Pancreas (tissue), 10 donors: ENCODE measurements at regions not wholly inside any gene's neighbourhood (a gene's known extent, or its start where the extent isn't known, plus 50 kb on each side); places are given as distances from the start of the nearest gene placed in this dataset.

Experiments
- ATAC-seq, 4 donors: fragments of 200-7000 bp; cut with Tn5 transposase; one replicate each; pipeline versions ENCODE4 v1.8.0 to v1.9.1; 2020; ENCODE audit warnings: mild to moderate bottlenecking in 4 of 4, moderate library complexity in 4 of 4
- DNase-seq, 6 donors: peaks; one replicate each; pipeline ENCODE4 v3.0.0-alpha.2; 2020
- FAIRE-seq: peaks from 2 replicates; lab custom pipeline; 2012; peaks lifted over from hg19 to GRCh38; lab: Jason Lieb, UNC
- H3K27ac ChIP-seq, 4 donors: fragments of 200-600 bp; sonication (generic); 1 replicate in 3 of 4; 2 replicates in 1 of 4; pipeline versions ENCODE4 v1.5.0 to v1.8.0; 2020
- H3K27me3 ChIP-seq, 4 donors: fragments of 200-600 bp; one replicate each; pipeline ENCODE4 v1.8.0; 2021
- H3K36me3 ChIP-seq, 3 donors: fragments of 200-600 bp; sonication (generic) in 1 of 3; one replicate each; pipeline versions ENCODE4 v1.5.0 to v1.8.0; 2020 to 2021
- H3K4me1 ChIP-seq, 3 donors: fragments of 200-600 bp; one replicate each; pipeline ENCODE4 v1.8.0; 2021
- H3K4me3 ChIP-seq, 4 donors: fragments of 200-600 bp; sonication (generic) in 2 of 4; one replicate each; pipeline versions ENCODE4 v1.5.0 to v1.8.0; 2020 to 2021
- H3K9me3 ChIP-seq, 4 donors: fragments of 200-600 bp; one replicate each; pipeline ENCODE4 v1.8.0; 2021
- WGBS, 2 donors: extraction: QIAGEN DNeasy Blood & Tissue Kit; methylation state at CpG; one replicate each; pipeline ENCODE4 v1.1.7; 2013; 5-methylcytosine and 5-hydroxymethylcytosine counted together
- intact Hi-C, 3 donors: fragments of 100-400 bp; cut with DNase I; formaldehyde crosslinking; loops; one replicate each; pipeline versions ENCODE4 v1.11.1 to v1.14.2; 2022
- TF ChIP-seq, protein P1 (sequence below), 4 donors: fragments of 200-600 bp; sonication (generic) in 3 of 4; IDR thresholded peaks; one replicate each; pipeline versions ENCODE4 v1.5.0 to v1.8.0; 2021; ENCODE audit warnings: antibody characterized with exemption in 4 of 4
- donor health status: healthy with polysubstance abuse.
- donor health status: DM: no; HTN: no; CAD: no; lungs with moderate emphysema.
- donor health status: DM: no; HTN: no; CAD: no.
- donor health status: control.
- donor health status: control.
- donor health status: Bipolar disorder and iron deficiency.
- donor health status: DM: yes; HTN: yes; CAD: no.
- donor health status: DM: no; HTN: no; CAD: no.
- donor health status: DM: no; HTN: no; CAD: no.
- donor health status: DM: yes; HTN: yes; CAD: no.

DNA sequence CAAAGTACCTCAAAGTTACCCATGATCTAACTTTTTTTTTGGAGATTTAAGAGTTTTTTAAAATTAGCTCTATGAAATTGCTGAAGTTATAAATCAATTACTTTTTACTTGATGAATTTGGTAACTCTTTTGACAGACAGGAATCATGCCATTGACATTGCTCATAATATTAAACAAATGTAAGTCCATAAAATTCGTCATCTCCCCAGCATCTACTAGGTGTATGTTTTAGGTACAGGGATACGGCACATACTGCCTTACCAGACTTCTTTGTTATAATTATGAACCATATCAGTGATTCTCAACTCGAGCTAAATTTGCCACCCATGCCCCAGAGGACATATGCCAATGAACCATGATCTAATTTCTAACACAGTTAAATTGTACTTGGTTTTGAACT, 247.5 kb upstream of the TGFBR2 start:
- ATAC-seq (no peak), FAIRE-seq (no peak), DNase-seq (no peak)
- Histone ChIP-seq H3K9me3 (no peaks in the 10 kb centered on the region), H3K27me3 (no peaks in the 10 kb centered on the region), H3K27ac (no peak overlapping the region), H3K36me3 (no peaks in the 10 kb centered on the region), H3K4me1 (no peaks in the 10 kb centered on the region), H3K4me3 (no peak overlapping the region)
- WGBS, 2 donors = 73 to 76% methylated on average over 3 of the region's 3 CpGs
- TF ChIP-seq, protein P1, sequence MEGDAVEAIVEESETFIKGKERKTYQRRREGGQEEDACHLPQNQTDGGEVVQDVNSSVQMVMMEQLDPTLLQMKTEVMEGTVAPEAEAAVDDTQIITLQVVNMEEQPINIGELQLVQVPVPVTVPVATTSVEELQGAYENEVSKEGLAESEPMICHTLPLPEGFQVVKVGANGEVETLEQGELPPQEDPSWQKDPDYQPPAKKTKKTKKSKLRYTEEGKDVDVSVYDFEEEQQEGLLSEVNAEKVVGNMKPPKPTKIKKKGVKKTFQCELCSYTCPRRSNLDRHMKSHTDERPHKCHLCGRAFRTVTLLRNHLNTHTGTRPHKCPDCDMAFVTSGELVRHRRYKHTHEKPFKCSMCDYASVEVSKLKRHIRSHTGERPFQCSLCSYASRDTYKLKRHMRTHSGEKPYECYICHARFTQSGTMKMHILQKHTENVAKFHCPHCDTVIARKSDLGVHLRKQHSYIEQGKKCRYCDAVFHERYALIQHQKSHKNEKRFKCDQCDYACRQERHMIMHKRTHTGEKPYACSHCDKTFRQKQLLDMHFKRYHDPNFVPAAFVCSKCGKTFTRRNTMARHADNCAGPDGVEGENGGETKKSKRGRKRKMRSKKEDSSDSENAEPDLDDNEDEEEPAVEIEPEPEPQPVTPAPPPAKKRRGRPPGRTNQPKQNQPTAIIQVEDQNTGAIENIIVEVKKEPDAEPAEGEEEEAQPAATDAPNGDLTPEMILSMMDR (IDR thresholded peaks at IDR 0.05) = no peak
- intact Hi-C loops = no loop called here

DNA sequence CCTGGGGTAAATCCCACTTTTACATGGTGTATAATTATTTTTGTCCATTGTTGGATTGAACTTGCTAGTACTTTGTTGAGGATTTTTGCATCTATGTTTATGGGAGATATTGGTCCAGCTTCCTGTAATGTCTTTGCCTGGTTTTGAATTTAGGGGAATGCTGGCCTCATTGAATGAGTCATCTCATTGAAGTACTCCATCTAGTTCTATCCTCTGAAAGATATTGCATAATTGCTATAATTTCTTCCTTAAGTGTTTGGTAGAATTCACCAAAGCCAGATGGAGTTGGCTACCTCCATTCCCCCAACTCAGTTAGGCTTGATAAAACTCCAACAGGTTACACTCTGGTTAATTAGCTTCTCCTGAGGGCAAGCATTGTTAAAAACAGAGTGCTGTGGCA, 237.4 kb upstream of the TGFBR2 start:
- ATAC-seq (peak in 1 of 4 donors; percentile 23), DNase-seq (no peak), FAIRE-seq (no peak)
- Histone ChIP-seq H3K27ac (no peak overlapping the region), H3K4me1 (peaks cover 9 to 14% (median 13%) of the 10 kb centered on the region in 3 donors), H3K9me3 (no peaks in the 10 kb centered on the region), H3K27me3 (peaks cover 0 to 5% (median 0%) of the 10 kb centered on the region in 4 donors), H3K4me3 (no peak overlapping the region), H3K36me3 (no peaks in the 10 kb centered on the region)
- TF ChIP-seq, protein P1 (IDR thresholded peaks at IDR 0.05) = no peak
- intact Hi-C loops = no loop called here

DNA sequence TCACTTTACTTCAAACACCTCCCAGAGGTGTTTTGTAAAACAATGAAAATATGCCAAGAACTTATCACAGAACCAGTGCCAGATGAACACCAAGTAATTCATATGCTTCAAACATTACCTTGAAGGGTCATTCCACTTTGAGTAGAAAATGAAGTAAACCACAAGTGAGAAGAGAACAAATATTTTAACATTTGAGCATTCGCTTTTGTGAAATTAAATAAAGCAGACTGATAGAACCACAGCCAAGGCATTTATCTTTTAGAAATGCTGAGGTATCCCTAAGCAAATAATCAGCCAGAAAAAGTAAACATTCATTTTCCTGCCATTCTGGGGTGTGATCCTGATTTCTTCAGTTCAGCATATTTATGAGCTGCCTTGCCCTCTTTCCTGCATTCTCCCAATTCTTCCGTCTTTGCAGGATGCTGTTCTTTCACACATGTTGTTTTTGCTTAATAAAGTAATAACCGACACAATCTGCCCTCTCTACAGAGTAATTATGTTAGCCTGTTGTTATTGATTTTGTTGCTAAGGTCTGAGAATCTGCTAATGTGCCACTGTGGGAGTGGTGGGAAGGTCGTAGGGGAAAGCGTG, 235.6 kb upstream of the TGFBR2 start:
- Histone ChIP-seq H3K27ac (no peak overlapping the region), H3K27me3 (peaks cover 0 to 5% (median 0%) of the 10 kb centered on the region in 4 donors), H3K4me1 (peaks cover 9 to 14% (median 13%) of the 10 kb centered on the region in 3 donors), H3K4me3 (no peak overlapping the region), H3K36me3 (no peaks in the 10 kb centered on the region), H3K9me3 (no peaks in the 10 kb centered on the region)
- ATAC-seq = peak; percentile 40 to 83 (median 74)
- intact Hi-C loops = no loop called here
- TF ChIP-seq, protein P1 (IDR thresholded peaks at IDR 0.05) = no peak
- no peak for DNase-seq
- no peak for FAIRE-seq
- WGBS, 2 donors = 4 to 5% methylated on average over 5 of the region's 5 CpGs

DNA sequence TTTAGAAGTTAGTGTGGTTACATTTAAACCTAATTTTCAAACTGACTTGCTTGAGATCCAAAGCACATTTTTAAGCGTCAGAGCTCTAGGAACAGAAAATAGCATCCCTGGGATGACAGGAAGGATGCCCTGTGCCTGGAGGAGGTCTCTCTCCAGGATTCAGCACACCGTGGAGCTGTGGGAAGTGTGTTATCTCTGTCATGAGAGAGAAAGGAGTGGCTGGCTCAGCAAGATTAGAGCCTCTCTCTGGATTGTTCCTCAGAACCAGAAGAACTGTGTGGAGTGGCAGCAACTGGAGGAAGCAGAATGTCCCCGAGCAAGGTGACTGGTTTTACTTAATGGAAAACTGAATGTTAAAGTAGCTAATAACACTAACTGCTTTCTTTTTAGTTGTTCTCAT, 233.6 kb upstream of the TGFBR2 start:
- DNase-seq = no peak
- intact Hi-C loops = no loop called here
- TF ChIP-seq, protein P1 (IDR thresholded peaks at IDR 0.05) = no peak
- no peaks in the 10 kb centered on the region for H3K36me3 ChIP-seq
- no peak overlapping the region for H3K4me3 ChIP-seq
- H3K27me3 ChIP-seq = peaks cover 0 to 5% (median 0%) of the 10 kb centered on the region in 4 donors
- H3K4me1 ChIP-seq = peaks cover 9 to 14% (median 13%) of the 10 kb centered on the region in 3 donors
- no peak for FAIRE-seq
- H3K9me3 ChIP-seq = no peaks in the 10 kb centered on the region
- no peak overlapping the region for H3K27ac ChIP-seq
- 52 to 63% methylated on average over 3 of the region's 3 CpGs for WGBS, 2 donors
- no peak for ATAC-seq

DNA sequence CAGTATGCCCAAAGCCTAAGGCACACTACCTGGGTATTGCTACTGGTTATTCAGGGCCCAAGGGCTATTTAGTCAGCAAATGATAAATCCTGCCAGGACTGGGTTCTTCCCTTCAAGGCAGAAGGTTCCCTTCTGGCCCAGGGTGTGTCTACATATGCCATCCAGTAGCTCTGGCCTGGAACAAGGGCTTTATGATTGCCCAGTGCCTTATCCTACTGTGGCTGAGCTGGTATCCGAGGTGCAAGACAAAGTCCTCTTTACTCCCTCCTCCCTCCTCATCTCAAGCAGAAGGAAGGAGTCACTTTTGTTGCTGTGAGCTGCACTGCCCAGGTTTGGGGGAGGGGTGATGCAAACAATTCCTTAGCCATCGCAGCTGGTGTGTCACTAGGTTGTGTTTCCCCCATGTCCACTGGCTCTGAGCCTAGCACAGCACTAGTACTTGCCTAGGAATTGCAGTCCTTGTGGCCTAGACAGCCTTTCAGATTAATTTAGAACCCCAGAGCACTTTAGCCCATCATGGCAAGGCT, 221.8 kb upstream of the TGFBR2 start:
- intact Hi-C loops = no loop called here
- Histone ChIP-seq H3K27me3 (no peaks in the 10 kb centered on the region), H3K4me3 (no peak overlapping the region), H3K9me3 (no peaks in the 10 kb centered on the region), H3K27ac (no peak overlapping the region), H3K4me1 (no peaks in the 10 kb centered on the region), H3K36me3 (no peaks in the 10 kb centered on the region)
- FAIRE-seq (no peak), ATAC-seq (no peak), DNase-seq (no peak)
- WGBS, 2 donors = 74 to 80% methylated on average over 2 of the region's 2 CpGs
- TF ChIP-seq, protein P1 (IDR thresholded peaks at IDR 0.05) = no peak
